GM12875 (cell line): ENCODE measurements at regions not wholly inside any gene's neighbourhood (a gene's known extent, or its start where the extent isn't known, plus 50 kb on each side); places are given as distances from the start of the nearest gene placed in this dataset.

Source experiments
- H3K4me3 ChIP-seq: one replicate; pipeline ENCODE4 v1.5.1; 2011; ENCODE audit warnings: low read depth, low read length, control low read depth
- CTCF ChIP-seq: IDR thresholded peaks from 2 replicates; pipeline ENCODE4 v1.5.1; 2011; ENCODE audit warnings: low read depth, mild to moderate bottlenecking, control low read depth, inconsistent platforms, low read length, moderate library complexity, borderline replicate concordance; ENCODE audit not compliant: insufficient read depth

- H3K4me3 ChIP-seq: no peak overlapping the region
- TF ChIP-seq CTCF: no peak
Measured at GRCh38 chr22:46064966-46065666, 85.2 kb upstream of the PPARA start.

DNA sequence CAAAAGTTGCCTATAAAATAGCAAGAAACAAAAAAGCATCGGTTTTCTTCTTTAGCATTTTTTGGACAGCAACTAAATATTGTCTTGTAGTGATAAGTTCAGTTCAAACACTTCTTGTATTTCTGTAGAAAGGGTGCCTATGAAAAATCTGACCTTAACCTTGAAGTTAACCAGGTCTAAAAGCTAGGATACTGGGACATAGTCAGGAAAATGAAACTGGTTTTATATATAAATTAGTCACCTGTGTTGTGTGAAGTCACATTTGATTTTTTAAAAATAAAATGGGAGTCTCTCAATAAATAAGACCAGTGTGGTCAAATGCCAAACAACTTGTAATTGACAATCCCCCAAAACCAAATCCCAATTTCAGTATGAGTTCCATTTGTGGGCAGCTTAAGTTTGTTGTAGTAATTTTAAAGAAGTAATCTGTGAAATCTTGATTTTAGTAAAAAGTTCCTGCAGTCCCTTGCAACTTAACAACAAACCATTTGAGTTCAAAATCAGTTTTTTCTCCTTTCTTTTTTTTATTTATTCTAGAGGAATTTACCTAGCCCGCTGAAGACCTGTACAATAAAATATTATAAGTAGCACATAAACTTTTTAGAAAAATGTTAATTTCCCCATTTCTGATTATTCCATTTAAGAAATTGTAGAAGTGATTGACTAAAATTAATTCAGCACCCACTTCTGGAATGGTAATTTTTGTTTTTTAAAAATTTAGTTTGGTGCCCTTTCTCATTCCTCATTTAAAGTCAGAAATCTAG lies 84.5 kb upstream of the PPARA start:
- no peak overlapping the region for H3K4me3 ChIP-seq
- no peak for TF ChIP-seq CTCF

DNA sequence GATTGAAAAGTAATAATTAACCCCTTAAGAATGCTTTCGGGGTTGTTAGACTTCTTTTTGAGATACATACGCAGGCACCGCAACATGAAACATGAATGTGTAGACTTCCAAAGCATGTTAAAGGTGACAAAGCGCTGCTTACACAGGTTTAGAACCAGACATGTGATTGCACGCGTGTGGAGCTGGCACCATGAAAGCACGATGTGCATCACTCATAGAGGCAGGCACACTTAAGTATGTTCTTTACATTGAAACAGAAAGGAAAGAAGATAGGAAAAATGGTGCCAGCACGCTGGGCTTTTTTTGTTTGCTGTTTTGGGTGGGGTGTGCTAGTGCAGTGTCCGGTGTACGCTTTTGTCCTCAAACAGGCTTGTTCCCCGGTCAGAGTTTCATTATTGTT lies 83.6 kb upstream of the PPARA start:
- no peak for TF ChIP-seq CTCF
- no peak overlapping the region for H3K4me3 ChIP-seq

GRCh38 chr22:46067159-46068111 lies 82.9 kb upstream of the PPARA start:
- no peak for TF ChIP-seq CTCF
- no peak overlapping the region for H3K4me3 ChIP-seq

- TF ChIP-seq CTCF: no peak
- H3K4me3 ChIP-seq: no peak overlapping the region
Measured at GRCh38 chr22:46068181-46068592, 82.1 kb upstream of the PPARA start.

GRCh38 chr22:46068593-46069491 lies 81.5 kb upstream of the PPARA start:
- peak overlapping the region; percentile 96 for H3K4me3 ChIP-seq
- no peak for TF ChIP-seq CTCF
